Colonic mucosa (tissue), 4 donors: ENCODE measurements at regions not wholly inside any gene's neighbourhood (a gene's known extent, or its start where the extent isn't known, plus 50 kb on each side); places are given as distances from the start of the nearest gene placed in this dataset.

Experiments used
- DNase-seq: peaks from one replicate; pipeline ENCODE4 v3.0.0-alpha.2; 2020
- H3K27ac ChIP-seq: fragments of 200-600 bp; one replicate; pipeline ENCODE4 v1.8.0; 2021
- H3K27me3 ChIP-seq: fragments of 200-600 bp; one replicate; pipeline ENCODE4 v1.8.0; 2021
- H3K36me3 ChIP-seq: fragments of 200-600 bp; one replicate; pipeline ENCODE4 v1.8.0; 2021
- H3K4me1 ChIP-seq: fragments of 200-600 bp; one replicate; pipeline ENCODE4 v1.8.0; 2021; ENCODE audit warnings: mild to moderate bottlenecking
- H3K4me3 ChIP-seq: fragments of 200-600 bp; one replicate; pipeline ENCODE4 v1.8.0; 2021
- H3K9ac ChIP-seq, 2 donors: one replicate each; pipeline ENCODE4 v1.7.0; 2013; ENCODE audit warnings: control low read depth in 2 of 2, low read depth in 2 of 2, low read length in 2 of 2
- H3K9me3 ChIP-seq: fragments of 200-600 bp; one replicate; pipeline ENCODE4 v1.8.0; 2021
- intact Hi-C: fragments of 100-400 bp; cut with DNase I; formaldehyde crosslinking; loops from one replicate; pipeline ENCODE4 v1.14.1; 2022
- TF ChIP-seq, protein P1 (sequence below): fragments of 200-600 bp; IDR thresholded peaks from one replicate; pipeline ENCODE4 v1.8.0; 2022; ENCODE audit warnings: antibody characterized with exemption, mild to moderate bottlenecking
- donor health status: healthy.
- donor health status: DM: no; HTN: no; CAD: no.
- donor health status: DM: no; HTN: no; CAD: no.

DNA sequence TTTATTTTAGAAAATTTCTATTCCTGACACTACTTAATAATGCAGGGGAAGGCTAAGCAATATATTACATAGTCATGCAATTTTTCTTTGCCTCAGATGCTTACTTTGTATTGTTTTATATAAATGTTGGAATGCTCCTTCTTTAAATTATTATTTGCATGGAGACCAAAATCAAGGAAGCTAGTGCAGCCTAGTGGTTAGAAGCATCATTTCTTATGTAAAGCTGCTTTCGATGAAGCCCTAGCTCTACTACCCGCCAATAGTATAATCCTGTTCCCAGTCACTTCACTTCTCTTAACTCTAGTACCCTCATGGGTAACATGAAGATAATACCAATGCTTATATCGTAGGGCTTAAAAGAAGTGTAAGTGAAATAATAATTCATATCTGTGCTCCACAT, 198.9 kb downstream of the LRATD1 start:
- Histone ChIP-seq H3K27me3 (no peaks in the 10 kb centered on the region), H3K9ac (no peak overlapping the region), H3K36me3 (no peaks in the 10 kb centered on the region), H3K4me1 (no peaks in the 10 kb centered on the region), H3K9me3 (no peaks in the 10 kb centered on the region), H3K4me3 (no peak overlapping the region), H3K27ac (no peak overlapping the region)
- TF ChIP-seq, protein P1, sequence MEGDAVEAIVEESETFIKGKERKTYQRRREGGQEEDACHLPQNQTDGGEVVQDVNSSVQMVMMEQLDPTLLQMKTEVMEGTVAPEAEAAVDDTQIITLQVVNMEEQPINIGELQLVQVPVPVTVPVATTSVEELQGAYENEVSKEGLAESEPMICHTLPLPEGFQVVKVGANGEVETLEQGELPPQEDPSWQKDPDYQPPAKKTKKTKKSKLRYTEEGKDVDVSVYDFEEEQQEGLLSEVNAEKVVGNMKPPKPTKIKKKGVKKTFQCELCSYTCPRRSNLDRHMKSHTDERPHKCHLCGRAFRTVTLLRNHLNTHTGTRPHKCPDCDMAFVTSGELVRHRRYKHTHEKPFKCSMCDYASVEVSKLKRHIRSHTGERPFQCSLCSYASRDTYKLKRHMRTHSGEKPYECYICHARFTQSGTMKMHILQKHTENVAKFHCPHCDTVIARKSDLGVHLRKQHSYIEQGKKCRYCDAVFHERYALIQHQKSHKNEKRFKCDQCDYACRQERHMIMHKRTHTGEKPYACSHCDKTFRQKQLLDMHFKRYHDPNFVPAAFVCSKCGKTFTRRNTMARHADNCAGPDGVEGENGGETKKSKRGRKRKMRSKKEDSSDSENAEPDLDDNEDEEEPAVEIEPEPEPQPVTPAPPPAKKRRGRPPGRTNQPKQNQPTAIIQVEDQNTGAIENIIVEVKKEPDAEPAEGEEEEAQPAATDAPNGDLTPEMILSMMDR, result no peak
- no peak for DNase-seq
- intact Hi-C loops, result no loop called here

DNA sequence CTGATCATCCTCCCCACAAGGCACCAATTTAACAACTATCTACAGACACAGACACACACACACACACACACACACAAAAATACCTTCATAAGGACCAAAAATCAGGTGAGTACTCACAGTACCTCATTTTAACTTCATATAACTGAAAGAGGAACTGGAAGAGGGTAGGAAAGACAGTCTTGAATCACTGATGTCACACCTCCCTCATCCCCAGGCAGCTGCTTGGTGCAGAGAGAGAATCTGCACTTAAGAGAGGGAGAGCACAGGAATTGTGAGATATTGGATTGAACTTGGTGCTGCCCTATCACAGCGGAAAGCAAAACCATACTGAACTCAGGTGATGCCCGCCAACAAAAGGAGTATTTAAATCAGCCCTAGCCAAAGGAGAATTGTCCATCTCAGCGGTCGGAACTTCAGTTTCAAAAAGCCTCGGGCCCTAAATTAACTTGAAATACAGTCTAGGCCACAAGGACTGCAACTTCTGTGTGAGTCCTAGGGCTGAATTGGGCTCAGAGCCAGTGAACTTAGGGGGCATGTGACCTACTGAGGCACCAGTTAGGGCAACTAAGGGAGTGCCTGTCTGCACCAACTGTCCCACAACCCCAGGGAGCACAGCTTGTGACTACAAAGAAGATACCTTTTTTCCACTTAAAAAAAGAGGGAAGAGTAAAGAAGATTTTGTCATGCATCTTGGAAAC, 211.1 kb downstream of the LRATD1 start:
- Histone ChIP-seq H3K9me3 (no peaks in the 10 kb centered on the region), H3K27me3 (no peaks in the 10 kb centered on the region), H3K9ac (no peak overlapping the region), H3K27ac (no peak overlapping the region), H3K4me3 (no peak overlapping the region), H3K4me1 (no peaks in the 10 kb centered on the region), H3K36me3 (no peaks in the 10 kb centered on the region)
- DNase-seq, result no peak
- TF ChIP-seq, protein P1, result no peak
- intact Hi-C loops, result no loop called here

DNA sequence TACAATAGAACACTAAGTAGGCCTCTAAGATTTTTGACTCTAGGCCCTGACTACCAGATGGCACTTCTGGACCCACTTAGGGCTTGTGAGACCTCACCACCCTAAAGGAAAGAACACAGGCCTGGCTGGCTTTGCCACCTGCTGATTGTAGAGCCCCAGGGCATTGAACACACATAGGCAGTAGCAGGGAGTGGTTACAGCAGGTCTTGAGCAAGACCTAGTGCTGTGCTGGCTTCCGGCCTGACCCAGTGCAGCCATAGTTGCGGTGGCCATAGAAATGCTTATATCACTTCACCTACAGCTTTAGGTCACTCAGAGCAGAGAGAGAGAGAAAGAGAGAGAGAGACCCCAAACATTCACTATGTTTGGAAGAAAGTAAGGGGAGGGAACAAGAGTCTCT, 223.2 kb downstream of the LRATD1 start:
- TF ChIP-seq, protein P1, result no peak
- Histone ChIP-seq H3K9me3 (no peaks in the 10 kb centered on the region), H3K36me3 (no peaks in the 10 kb centered on the region), H3K27me3 (no peaks in the 10 kb centered on the region), H3K4me3 (no peak overlapping the region), H3K9ac (no peak overlapping the region), H3K27ac (no peak overlapping the region), H3K4me1 (no peaks in the 10 kb centered on the region)
- intact Hi-C loops, result no loop called here
- no peak for DNase-seq

DNA sequence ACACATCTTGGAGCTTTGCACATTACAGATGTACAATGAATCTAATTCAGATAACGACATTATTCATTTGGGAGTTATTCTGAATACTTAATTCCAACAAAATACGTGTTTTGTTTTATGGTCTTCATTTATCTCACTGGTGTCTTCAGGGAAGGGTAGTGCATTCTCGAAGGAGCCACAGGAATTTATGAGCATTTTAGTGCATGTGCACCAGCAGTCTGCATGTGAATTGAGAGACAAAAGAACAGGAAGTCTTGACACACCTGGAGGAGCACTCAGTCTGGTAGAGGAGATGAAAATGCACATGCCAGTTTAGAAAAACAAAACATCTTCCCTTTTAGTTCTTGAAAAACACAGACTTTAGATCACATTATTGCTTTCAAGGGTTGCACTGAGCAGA, 228.7 kb downstream of the LRATD1 start:
- Histone ChIP-seq H3K9me3 (no peaks in the 10 kb centered on the region), H3K4me3 (no peak overlapping the region), H3K27me3 (no peaks in the 10 kb centered on the region), H3K9ac (no peak overlapping the region), H3K4me1 (no peaks in the 10 kb centered on the region), H3K27ac (no peak overlapping the region), H3K36me3 (no peaks in the 10 kb centered on the region)
- intact Hi-C loops, result no loop called here
- TF ChIP-seq, protein P1, result no peak
- no peak for DNase-seq

DNA sequence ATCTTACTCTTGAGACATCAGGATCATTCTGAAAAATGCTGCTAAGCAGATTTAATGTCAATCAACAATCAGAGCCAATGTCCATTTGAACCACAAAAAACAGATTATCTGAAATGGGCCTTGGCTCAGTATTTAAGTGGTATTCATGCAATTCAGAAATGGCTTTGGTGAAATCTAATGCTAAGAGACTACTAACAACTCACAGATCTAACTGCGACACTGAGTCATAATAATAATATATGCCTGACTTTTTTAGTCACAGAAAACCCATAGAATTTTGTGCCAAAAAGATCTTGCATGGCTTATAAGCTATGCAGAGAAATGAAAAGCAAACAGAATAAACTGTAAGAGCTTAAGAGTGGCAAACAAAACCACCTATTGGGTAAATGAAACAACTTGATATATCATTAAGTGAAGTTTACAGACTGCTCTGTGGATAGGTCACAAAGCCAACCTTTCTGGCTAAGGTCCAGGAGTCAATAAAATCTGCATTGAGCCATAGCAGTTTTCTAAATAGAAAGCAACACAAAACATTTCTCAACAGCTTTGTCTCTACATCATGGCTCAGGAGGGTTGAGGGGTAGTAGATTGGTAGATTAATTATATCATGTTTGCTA, 234.3 kb downstream of the LRATD1 start:
- H3K36me3 ChIP-seq, result no peaks in the 10 kb centered on the region
- no peaks in the 10 kb centered on the region for H3K27me3 ChIP-seq
- no peak overlapping the region for H3K27ac ChIP-seq
- TF ChIP-seq, protein P1, result no peak
- no peak for DNase-seq
- no peak overlapping the region for H3K4me3 ChIP-seq
- no peaks in the 10 kb centered on the region for H3K9me3 ChIP-seq
- H3K4me1 ChIP-seq, result no peaks in the 10 kb centered on the region
- intact Hi-C loops, result no loop called here
- H3K9ac ChIP-seq, result no peak overlapping the region
